ENCODE measurements at regions not wholly inside any gene's neighbourhood (a gene's known extent, or its start where the extent isn't known, plus 50 kb on each side); places are given as distances from the start of the nearest gene placed in this dataset.

GRCh38 chr11:121367844-121368225 is 75.3 kb downstream of the SC5D start:
- TF ChIP-seq CTCF (IDR thresholded peaks at IDR 0.05; ENCODE audit: low read depth, low read length): no peak
- Histone ChIP-seq H3K4me3 (no peak overlapping the region), H3K27me3 (no peaks in the 10 kb centered on the region), H3K9me3 (ENCODE audit: low read depth) (no peaks in the 10 kb centered on the region), H3K4me1 (ENCODE audit: low read depth) (no peaks in the 10 kb centered on the region), H3K27ac (no peak overlapping the region), H3K36me3 (no peaks in the 10 kb centered on the region)
- no peak for DNase-seq (ENCODE audit: low read depth in 1 of 2, low spot score in 1 of 2)

GRCh38 chr11:121368364-121369240 is 76.0 kb downstream of the SC5D start:
- Histone ChIP-seq H3K4me1 (ENCODE audit: low read depth) (no peaks in the 10 kb centered on the region), H3K27me3 (no peaks in the 10 kb centered on the region), H3K27ac (no peak overlapping the region), H3K4me3 (no peak overlapping the region), H3K36me3 (no peaks in the 10 kb centered on the region), H3K9me3 (ENCODE audit: low read depth) (no peaks in the 10 kb centered on the region)
- DNase-seq (ENCODE audit: low read depth in 1 of 2, low spot score in 1 of 2): no peak
- TF ChIP-seq CTCF (IDR thresholded peaks at IDR 0.05; ENCODE audit: low read depth, low read length): no peak

- H3K27ac ChIP-seq: no peak overlapping the region
- H3K9me3 ChIP-seq (ENCODE audit: low read depth): no peaks in the 10 kb centered on the region
- H3K36me3 ChIP-seq: no peaks in the 10 kb centered on the region
- no peak for DNase-seq (ENCODE audit: low read depth in 1 of 2, low spot score in 1 of 2)
- H3K4me1 ChIP-seq (ENCODE audit: low read depth): no peaks in the 10 kb centered on the region
- TF ChIP-seq CTCF (IDR thresholded peaks at IDR 0.05; ENCODE audit: low read depth, low read length): no peak
- no peak overlapping the region for H3K4me3 ChIP-seq
- no peaks in the 10 kb centered on the region for H3K27me3 ChIP-seq
Observed at GRCh38 chr11:121369366-121369765, 76.8 kb downstream of the SC5D start.

GRCh38 chr11:121372028-121372427 is 79.5 kb downstream of the SC5D start:
- no peaks in the 10 kb centered on the region for H3K4me1 ChIP-seq (ENCODE audit: low read depth)
- no peaks in the 10 kb centered on the region for H3K36me3 ChIP-seq
- no peaks in the 10 kb centered on the region for H3K9me3 ChIP-seq (ENCODE audit: low read depth)
- no peaks in the 10 kb centered on the region for H3K27me3 ChIP-seq
- DNase-seq (ENCODE audit: low read depth in 1 of 2, low spot score in 1 of 2): no peak
- no peak overlapping the region for H3K4me3 ChIP-seq
- H3K27ac ChIP-seq: no peak overlapping the region
- TF ChIP-seq CTCF (IDR thresholded peaks at IDR 0.05; ENCODE audit: low read depth, low read length): no peak

- no peak for DNase-seq (ENCODE audit: low read depth in 1 of 2, low spot score in 1 of 2)
Observed at GRCh38 chr11:121372671-121373429, 79.3 kb upstream of the SORL1 start.

More at GRCh38 chr11:121372671-121373429, 79.3 kb upstream of the SORL1 start:
- no peaks in the 10 kb centered on the region for H3K36me3 ChIP-seq
- no peak overlapping the region for H3K4me3 ChIP-seq
- H3K9me3 ChIP-seq (ENCODE audit: low read depth): no peaks in the 10 kb centered on the region
- H3K4me1 ChIP-seq (ENCODE audit: low read depth): no peaks in the 10 kb centered on the region
- H3K27ac ChIP-seq: no peak overlapping the region
- H3K27me3 ChIP-seq: no peaks in the 10 kb centered on the region
- TF ChIP-seq CTCF (IDR thresholded peaks at IDR 0.05; ENCODE audit: low read depth, low read length): no peak
